ENCODE measurements at regions not wholly inside any gene's neighbourhood (a gene's known extent, or its start where the extent isn't known, plus 50 kb on each side); places are given as distances from the start of the nearest gene placed in this dataset.

GRCh38 chr1:55815745-55816455 lies 600.7 kb upstream of the USP24 start:
- TF ChIP-seq CTCF (IDR thresholded peaks at IDR 0.05; ENCODE audit: insufficient read depth, low read depth, low read length, missing control alignments), result no peak
- no peak overlapping the region for H3K4me3 ChIP-seq (ENCODE audit: low read depth, low read length)
- DNase-seq (ENCODE audit: low read depth), result no peak

- H3K4me3 ChIP-seq (ENCODE audit: low read depth, low read length), result no peak overlapping the region
- TF ChIP-seq CTCF (IDR thresholded peaks at IDR 0.05; ENCODE audit: insufficient read depth, low read depth, low read length, missing control alignments), result no peak
Observed at GRCh38 chr1:55814967-55815366, 599.8 kb upstream of the USP24 start.

GRCh38 chr1:55813618-55814017 lies 598.5 kb upstream of the USP24 start:
- no peak for DNase-seq (ENCODE audit: low read depth)
- TF ChIP-seq CTCF (IDR thresholded peaks at IDR 0.05; ENCODE audit: insufficient read depth, low read depth, low read length, missing control alignments), result no peak
- H3K4me3 ChIP-seq (ENCODE audit: low read depth, low read length), result no peak overlapping the region

More at GRCh38 chr1:55814967-55815366, 599.8 kb upstream of the USP24 start:
- DNase-seq (ENCODE audit: low read depth), result no peak

- no peak overlapping the region for H3K4me3 ChIP-seq (ENCODE audit: low read depth, low read length)
- DNase-seq (ENCODE audit: low read depth), result no peak
- TF ChIP-seq CTCF (IDR thresholded peaks at IDR 0.05; ENCODE audit: insufficient read depth, low read depth, low read length, missing control alignments), result no peak
Observed at GRCh38 chr1:55812281-55812680, 597.1 kb upstream of the USP24 start.

- no peak for TF ChIP-seq CTCF (IDR thresholded peaks at IDR 0.05; ENCODE audit: insufficient read depth, low read depth, low read length, missing control alignments)
Observed at GRCh38 chr1:55808263-55808662, 593.1 kb upstream of the USP24 start.

GRCh38 chr1:55803429-55803828 lies 588.3 kb upstream of the USP24 start:
- no peak for DNase-seq (ENCODE audit: low read depth)
- TF ChIP-seq CTCF (IDR thresholded peaks at IDR 0.05; ENCODE audit: insufficient read depth, low read depth, low read length, missing control alignments), result no peak
- no peak overlapping the region for H3K4me3 ChIP-seq (ENCODE audit: low read depth, low read length)

More at GRCh38 chr1:55808263-55808662, 593.1 kb upstream of the USP24 start:
- no peak overlapping the region for H3K4me3 ChIP-seq (ENCODE audit: low read depth, low read length)
- DNase-seq (ENCODE audit: low read depth), result no peak

GRCh38 chr1:55801481-55801880 lies 586.3 kb upstream of the USP24 start:
- no peak overlapping the region for H3K4me3 ChIP-seq (ENCODE audit: low read depth, low read length)
- TF ChIP-seq CTCF (IDR thresholded peaks at IDR 0.05; ENCODE audit: insufficient read depth, low read depth, low read length, missing control alignments), result no peak

More at GRCh38 chr1:55801481-55801880, 586.3 kb upstream of the USP24 start:
- no peak for DNase-seq (ENCODE audit: low read depth)
